Astrocyte of the hippocampus (primary cell): ENCODE measurements at regions not wholly inside any gene's neighbourhood (a gene's known extent, or its start where the extent isn't known, plus 50 kb on each side); places are given as distances from the start of the nearest gene placed in this dataset.
A peak's percentile ranks its signal among the peaks of the same experiment; 100 is the strongest.
"Not testable (repeated sequence)": the region's sequence is repeated elsewhere in the genome, so short reads cannot be mapped to it uniquely, and the experiment has no call there.

Experiments
- DNase-seq: peaks from one replicate; pipeline ENCODE4 v3.0.0; 2011; ENCODE audit warnings: low read depth, low spot score

DNA sequence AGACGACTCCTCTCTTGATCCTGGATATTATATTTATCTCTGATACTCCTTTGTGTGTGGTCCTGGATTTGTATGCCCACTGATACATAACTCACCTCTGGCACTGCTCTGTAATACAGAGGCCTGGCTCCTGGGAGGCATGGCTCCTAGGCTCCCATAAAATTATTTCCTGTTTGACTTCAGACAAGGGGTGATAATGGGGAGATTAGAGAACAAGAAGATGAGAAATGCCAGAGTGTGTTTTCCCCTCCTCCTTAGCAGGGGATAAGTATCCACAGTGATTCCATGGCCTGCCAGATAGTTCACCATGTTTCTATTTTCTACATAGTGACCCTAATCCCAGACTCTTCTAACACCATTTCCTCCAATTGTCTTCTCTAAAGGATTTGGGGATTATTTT lies 165.7 kb upstream of the PLSCR5 start:
- no peak for DNase-seq

DNA sequence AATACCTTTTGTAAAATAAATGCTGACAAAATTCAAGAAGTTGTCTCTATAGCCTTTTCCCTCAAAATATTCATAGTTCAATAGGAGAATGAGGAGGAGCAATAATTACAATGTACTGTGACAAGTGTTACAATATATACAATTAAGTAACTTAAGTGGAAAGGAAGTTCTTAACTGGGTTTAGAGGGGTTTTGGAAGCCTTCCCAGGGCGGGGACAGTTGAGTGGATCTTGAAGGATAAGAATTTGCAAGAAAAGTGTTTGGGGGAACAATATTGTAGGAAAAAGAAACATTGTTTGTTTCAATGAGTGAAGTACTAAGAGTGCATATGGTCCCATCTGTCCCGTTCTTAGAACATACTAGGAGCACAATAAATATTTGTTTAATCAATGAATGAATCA lies 165.2 kb upstream of the PLSCR5 start:
- DNase-seq: no peak

DNA sequence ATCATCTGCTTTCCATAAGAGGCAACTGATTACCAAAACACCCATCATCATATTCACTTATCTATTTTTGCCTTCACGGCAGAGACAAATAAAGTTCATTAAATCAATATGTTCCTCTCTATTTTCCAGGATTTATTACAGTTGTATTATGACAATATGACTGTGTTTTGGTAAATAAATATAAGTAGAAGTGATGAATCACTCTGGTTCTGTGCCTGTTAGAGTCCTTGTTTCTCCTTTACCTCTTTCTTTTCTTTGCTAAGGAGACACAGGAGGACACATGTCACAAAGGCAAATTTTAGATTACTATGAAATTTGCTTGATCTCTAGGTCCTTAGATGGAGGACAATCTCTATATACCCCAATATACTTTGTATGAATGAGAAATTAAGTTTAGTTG lies 152.6 kb upstream of the PLSCR5 start:
- DNase-seq: no peak

DNA sequence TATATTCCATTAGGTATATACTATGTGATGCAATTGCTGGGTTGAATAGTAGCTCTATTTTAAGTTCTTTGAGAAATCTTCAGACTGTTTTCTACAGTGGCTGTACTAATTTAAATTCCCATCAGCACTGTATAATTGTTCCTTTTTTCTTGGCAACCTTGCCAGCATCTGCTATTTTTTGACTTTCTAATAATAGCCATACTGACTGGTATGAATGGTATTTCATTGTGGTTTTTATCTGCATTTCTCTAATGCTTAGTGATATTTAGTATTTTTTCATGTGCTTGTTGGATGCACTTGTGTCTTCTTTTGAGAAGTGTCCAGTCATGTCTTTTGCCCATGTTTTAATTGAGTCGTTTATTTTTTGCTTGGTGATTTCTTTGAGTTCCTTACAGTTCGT lies 145.1 kb upstream of the PLSCR5 start:
- DNase-seq: peak; percentile 33

DNA sequence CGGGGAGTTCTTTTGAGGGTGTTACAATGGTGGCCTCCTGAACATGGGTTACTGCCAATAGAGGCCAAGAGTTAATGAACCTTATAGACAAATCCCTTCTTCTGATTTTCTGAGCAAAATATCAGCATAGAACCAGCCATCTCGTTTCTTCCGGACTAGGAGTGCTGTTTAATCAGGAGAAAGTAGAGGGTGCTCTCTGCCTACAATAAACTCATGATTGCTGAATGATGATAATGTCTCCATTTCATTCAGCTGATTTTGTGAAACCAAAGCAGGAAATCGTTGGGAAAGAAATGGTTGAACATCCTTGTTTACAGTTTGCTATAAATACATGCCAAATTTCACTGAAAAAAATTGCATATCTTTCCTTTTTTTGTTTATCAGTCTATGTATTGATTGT lies 142.8 kb upstream of the PLSCR5 start:
- DNase-seq: peak; percentile 19

DNA sequence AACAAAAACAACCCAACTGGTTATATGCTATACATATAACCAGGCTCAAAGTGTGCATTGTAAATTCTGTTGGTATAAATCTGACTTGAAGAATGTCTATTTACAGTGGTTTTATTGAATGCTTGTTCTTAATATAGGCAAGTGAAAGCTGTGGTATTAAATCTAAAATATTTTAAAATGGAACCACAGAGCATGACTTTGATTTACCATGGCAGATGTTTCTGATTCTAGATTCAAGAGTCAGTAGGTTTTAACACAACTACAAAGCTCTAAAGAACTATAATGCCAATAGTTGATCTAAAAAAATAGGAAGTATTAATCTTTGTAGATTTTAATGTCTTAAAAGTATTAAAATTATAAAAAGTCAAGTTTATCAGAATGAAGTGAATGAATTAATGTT lies 141.9 kb upstream of the PLSCR5 start:
- no peak for DNase-seq

DNA sequence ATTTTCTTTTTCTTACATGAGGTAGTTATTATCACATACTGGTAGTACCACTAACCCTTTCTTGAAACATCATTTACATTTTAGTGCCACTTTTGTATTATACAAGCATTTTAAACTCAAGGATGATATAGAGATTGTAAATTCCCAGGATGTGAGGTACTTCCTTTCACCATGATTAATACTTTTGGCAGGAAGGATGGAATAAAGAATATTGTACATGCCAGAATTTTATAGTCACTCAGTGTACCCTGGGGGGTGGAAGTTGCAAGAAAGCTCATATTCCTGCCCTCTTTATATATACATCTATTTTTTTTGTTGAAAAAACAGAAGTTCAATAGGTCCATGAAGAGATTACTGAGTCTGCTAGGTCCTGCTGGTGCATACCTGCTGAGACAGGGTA lies 141.0 kb upstream of the PLSCR5 start:
- DNase-seq: no peak

DNA sequence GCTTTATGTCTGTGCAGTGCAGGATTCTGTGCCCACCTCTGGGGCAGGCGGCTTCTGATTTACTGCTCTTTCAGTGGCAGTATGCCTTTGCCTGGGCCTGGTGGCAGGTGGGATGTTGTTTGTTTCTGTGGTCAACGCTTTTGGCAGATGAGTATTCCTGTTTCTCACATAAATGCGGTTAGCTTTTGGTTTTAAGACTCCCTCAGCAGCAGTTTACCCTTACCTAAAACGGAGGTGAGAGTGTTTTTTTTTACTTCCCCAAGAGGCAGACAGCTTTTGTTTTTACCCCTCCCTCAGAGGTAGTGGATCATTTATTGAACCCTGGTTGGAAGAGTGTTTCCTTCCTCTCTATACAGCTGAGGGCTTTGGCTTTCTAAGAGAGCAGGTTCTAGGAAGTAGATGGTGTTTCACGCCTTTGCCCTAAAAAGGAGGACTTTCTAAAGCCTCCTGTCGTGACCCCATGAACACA lies 134.1 kb upstream of the PLSCR5 start:
- no peak for DNase-seq

DNA sequence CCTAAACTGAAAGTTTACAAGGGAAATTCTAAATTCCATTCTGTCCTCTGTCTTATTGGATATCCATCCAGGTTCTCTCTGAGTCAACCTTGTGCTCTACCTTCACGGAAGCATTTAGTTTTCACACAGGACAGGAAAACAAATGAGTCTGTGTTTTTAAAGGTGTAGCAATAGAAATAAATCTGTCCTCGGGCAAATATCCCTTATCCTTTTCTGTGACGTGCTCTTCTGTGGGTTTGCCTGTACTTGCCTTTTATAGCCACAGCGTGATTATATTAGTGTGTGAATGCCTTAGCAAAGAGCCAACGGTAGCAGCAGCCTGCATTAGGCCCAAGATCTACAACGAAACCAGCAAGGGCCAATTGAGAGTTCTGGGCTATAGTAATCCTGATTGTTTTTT lies 127.2 kb upstream of the PLSCR5 start:
- no peak for DNase-seq

DNA sequence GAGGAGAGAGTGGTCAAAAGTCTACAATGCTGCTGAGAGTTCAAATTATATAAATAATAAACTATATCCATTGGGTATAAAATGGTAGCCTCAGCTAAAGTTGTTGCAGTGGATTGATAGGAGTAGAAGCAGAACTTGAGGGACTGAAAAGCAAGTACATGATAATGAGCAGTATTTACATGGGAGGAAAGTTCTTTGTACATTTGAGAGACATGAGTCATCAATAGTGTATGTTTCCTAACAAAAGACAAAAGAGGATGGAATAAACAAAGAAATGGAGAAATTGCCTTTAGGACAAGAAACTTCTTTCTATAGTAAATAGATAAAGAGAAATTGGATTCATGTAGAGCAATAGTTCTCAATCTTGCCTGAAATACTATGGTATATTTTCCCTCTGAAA lies 110.0 kb upstream of the PLSCR5 start:
- peak; percentile 3 for DNase-seq

DNA sequence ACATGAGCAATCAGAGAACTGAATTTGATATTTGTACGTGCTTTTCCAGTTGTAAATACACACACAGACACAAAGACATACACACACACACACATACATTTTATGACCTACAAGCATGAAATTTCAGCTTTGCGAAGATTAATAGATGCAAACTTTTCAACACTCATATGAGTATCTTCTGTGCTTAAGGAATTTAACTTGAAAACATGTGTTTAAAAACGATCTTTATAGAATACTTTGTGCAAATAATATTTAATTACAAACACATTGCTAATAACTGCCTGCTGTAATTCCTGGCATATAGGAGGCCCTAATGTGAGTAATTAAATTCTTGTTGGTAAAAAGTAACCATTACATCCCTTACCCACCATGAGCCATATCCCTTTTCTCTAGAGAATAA lies 107.7 kb upstream of the PLSCR5 start:
- DNase-seq: no peak

DNA sequence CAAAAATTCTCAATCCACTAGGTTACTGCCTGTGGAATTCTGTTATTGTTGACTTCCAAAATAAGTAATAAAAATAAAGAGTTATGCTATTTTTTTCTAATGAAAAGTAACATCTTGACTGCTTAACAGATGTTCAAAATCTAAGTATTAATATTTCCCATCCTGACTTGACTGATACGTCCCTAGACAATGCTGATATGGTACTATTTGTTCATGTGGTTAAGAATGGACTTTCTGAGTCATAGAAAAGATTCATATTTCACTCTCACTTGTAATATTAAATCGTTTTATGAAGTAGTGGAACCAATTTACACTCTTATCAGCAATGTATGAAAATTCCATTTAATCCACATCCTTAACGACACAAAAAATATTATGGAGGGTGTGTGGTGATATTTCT lies 104.8 kb upstream of the PLSCR5 start:
- no peak for DNase-seq

DNA sequence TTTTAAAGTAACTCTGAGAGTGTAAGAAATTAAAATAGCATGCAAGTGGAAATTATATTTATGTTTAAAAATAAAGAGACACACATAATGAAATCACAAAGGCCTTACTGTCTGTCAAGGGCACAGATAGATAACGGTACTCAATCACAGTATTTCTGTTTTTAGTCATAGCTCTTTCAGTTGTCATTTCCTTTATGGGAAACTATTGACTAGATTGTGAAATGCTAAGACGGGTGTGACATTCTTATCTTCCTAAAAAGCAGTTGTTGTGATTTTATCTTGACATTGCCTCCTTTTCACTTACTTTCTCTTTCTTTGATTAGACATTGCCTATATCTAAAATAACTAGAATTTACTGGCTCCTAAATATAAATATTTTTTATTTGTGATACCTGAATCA lies 100.1 kb upstream of the PLSCR5 start:
- DNase-seq: no peak

DNA sequence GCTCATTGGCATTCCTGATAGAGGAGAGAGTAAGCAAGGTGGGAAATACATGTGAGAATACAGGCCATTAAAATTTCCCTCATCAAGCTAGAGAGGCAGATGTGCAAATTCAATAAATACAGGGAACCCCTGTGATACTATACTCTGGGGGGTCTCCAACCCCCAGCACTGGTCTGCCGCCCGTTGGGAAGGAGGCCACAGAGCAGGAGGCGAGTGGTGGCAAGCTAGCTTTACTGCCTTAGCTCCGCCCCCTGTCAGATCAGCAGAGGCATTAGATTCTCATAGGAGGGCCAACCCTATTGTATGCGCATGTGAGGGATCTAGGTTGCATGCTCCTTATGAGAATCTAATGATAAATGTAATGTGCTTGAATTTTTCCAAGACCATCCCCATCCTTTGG lies 97.1 kb upstream of the PLSCR5 start:
- DNase-seq: no peak

DNA sequence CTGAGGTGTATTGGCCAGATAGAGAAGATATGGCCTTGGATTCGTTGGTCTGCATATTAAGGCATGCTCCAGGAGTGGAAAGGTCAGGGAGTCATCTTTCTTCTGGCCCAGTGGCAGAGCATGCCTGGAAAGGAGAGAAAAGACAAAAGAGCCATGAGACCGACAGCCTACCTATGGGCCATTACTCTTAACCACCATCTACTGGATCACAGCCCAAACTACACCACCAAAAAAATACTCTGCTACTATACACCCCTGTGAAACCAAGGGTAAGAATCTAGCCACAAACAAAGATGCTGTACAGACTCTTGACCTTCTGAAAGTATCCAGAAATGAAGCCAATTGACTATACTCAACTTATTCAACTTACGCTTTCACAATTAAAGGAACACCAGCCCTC lies 96.1 kb upstream of the PLSCR5 start:
- DNase-seq: no peak

DNA sequence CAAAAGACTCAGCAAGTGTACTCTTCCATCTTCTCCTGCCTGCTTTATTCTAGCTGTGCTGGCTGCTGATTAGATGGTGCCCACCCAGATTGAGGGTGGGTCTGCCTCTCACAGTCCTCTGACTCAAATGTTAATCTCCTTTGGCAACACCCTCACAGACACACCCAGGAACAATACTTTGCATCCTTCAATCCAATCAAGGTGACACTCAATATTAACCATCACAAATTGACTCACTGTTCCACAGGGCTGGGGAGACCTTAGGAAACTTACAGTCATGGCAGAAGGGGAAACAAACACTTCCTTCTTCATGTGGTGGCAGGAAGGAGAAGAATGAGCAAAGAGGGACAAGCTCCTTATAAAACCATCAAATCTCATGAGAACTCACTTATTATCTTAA lies 94.9 kb upstream of the PLSCR5 start:
- not testable (repeated sequence) for DNase-seq

DNA sequence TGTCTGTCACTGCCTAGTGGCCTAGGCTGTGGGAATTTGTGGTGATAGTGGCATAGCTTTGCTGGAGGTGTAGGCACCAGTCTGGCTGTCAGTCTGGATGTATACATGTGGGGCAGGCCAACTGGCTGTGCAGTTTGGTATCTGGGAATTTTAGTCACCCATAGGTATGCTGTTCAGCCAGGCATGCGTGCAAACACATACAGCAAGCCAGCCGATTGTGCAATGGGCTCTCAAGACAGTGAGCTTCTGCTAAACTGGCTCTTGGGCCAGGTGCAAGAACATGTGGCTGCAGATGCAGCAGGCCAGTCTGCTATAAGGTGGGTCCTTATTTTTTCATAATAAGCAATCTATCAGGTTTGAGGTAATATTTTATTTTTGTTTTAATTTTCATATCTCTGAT lies 87.1 kb upstream of the PLSCR5 start:
- DNase-seq: no peak

DNA sequence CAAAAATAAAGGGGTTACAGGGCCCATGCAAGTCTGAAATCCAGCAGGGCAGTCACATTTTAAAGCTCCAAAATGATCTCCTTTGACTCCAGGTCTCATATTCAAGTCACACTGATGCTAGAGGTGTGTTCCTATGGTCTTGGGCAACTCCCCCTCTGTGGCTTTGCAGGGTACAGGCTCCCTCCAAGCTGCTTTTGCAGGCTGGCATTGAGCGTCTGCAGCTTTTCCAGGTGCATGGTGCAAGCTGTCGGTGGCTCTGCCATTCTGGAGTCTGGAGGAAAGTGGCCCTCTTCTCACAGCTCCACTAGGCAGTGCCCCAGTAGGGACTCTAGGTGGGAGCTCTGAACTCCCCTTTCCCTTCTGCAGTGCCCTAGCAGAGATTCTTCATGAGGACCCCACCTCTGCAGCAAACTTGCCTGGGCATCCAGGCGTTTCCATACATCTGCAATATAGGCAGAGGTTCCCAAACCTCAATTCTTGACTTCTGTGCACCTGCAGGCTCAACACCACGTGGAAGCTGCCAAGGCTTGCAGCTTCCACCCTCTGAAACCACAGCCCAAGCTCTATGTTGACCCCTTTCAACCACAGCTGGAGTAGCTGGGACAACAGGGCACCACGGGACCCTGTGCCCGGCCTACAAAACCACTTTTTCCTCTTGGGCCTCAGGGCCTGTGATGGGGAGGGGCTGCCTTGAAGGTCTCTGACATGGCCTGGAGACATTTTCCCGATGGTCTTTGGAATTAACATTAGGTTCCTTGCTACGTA lies 80.1 kb upstream of the PLSCR5 start:
- no peak for DNase-seq

DNA sequence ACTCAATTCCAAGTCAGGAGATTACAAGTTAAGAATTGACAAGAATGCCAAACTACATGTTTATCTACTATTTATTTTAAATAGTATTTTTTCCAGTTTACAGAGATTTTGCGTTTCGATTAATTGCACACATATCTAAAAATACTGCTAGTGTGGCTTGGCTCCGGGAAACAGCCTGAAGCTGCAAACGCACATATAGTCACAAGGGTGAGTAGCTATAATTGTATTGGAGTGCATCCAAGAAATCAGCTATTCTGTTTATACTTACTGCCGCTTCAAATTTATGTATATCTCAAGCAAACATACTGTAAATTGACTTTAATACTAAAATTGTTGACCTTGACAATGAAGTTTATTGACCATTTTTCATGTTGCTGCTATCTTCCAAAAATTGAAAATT lies 77.0 kb upstream of the PLSCR5 start:
- no peak for DNase-seq

DNA sequence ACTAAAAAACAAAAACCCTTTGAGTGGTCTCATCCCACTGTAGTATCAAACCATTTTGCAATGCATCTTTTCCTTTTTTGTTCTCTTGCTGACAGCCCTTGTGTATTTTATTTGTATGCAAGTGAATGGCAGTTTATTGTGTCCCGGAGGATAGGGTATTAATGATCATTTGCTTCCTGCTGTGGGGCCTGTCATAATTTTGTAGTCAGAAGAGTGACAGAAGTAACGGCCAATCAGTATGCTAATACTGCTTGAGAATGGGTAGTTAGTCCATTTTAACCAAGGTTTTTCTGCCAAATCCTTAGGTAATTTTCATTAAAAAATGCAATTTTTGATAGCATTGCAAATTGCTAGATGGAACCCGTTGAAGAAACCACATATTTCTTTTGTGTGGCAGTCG lies 75.5 kb upstream of the PLSCR5 start:
- no peak for DNase-seq

DNA sequence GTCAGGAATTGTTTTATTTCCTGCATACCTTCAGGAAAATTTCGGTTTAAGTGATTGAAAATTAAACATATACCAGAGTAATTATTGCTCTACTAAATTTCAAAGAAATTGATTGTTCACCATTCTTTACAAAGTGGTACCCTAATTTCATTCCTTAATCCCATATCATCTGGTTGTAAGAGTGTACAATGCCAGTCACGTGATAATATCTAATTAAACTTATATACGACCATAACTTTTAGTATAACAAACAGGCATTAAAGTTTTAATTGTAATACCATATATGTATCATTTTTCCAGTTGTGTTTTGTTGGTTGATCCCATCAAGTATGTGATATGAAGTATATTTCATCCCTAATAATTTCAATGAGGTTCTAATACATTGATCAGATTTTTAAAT lies 74.8 kb upstream of the PLSCR5 start:
- no peak for DNase-seq

DNA sequence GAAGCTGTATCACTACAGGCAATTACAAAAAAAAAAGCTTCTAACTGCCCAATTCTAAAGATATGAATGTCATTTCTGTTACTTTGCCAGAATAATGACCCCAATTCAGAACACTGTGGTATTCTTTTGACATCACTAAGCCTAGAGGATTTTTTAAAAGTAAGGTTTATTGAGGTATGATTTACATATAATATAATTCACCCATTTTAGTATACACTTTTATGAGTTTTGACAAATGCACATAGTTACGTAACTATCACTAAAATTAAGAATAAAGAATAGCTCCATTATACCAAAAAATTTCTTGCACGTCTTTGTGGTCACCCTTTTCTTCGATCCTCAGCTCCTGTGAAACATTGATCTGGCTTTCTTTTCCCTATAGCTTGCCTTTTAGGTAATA lies 74.0 kb upstream of the PLSCR5 start:
- DNase-seq: no peak

DNA sequence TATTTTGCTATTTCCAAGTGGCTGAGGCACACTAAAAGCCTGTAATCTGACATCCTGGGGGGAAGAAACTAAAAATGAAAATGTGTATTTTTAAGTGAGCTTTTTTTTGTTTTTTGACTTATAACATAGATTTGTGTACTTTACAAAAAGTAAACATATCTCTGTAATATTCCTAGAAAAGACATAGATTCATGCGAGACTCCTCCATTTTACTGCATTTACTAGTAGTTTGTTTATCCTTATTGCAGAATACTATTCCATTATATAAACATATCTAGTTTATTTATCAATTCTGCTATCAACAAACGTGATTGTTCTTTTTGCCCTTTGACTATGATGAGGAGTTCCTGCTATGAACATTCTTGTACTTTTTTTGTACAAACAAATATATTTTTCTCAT lies 67.8 kb upstream of the PLSCR5 start:
- DNase-seq: no peak

DNA sequence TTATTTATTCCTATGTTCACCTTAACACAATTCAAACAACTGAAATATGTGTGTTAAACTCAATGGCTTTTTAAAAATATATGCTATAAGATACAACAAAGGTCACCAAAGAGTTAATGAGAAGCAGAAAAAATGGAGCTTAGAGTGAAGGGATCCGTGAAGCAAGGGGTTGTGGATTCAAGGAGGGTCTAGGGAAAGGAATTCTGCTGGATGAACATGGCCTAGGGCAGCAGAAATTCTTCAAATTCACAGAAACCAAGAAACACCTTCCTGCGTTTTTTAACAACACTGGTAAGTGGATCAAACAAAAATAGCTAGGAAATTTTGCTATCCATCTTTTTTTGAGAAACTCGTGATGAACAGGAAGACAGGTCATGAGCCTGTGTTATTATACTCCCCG lies 59.3 kb upstream of the PLSCR5 start:
- DNase-seq: no peak
